IMR-90 (cell line): ENCODE measurements at regions not wholly inside any gene's neighbourhood (a gene's known extent, or its start where the extent isn't known, plus 50 kb on each side); places are given as distances from the start of the nearest gene placed in this dataset.

Experiments used
- ATAC-seq: fragments of 200-7000 bp; cut with Tn5 transposase; 2 replicates; pipeline ENCODE4 v1.9.1; 2020; ENCODE audit warnings: low read depth, mild to moderate bottlenecking, moderate library complexity
- BruUV-seq: library from RNA; stranded (reverse); fragments of 400-500 nt; replicated peaks from 2 replicates; lab custom pipeline; 2021; lab: Mats Ljungman, UMichigan
- CTCF ChIA-PET: fragments of 300-600 bp; formaldehyde crosslinking; extraction: SDS; loops from one replicate; lab custom pipeline; 2021; ENCODE audit warnings: antibody characterized with exemption; lab: Yijun Ruan, JAX
- POLR2A ChIA-PET: fragments of 300-600 bp; sonication (Branson Sonifier 250); formaldehyde crosslinking; loops from one replicate; lab custom pipeline; 2022; ENCODE audit warnings: antibody characterized with exemption; ENCODE audit not compliant: unreplicated experiment; lab: Charles Lee
- DNase-seq: peaks from one replicate; pipeline ENCODE4 v3.0.0; 2013
- H2AFZ ChIP-seq: replicated peaks from 2 replicates; pipeline ENCODE3; 2013; ENCODE audit warnings: low read length, mild to moderate bottlenecking; ENCODE audit not compliant: poor library complexity
- H2AK5ac ChIP-seq: 2 replicates; pipeline ENCODE4 v1.6.1; 2013; ENCODE audit warnings: low read depth, low read length, inconsistent platforms
- H2AK9ac ChIP-seq: replicated peaks from 2 replicates; pipeline ENCODE3; 2013; ENCODE audit warnings: mild to moderate bottlenecking, low read depth, low read length, moderate library complexity; ENCODE audit not compliant: poor library complexity
- H2BK120ac ChIP-seq: 2 replicates; pipeline ENCODE4 v1.6.1; 2013; ENCODE audit warnings: low read depth, low read length, inconsistent platforms
- H2BK15ac ChIP-seq: 3 replicates; pipeline ENCODE4 v1.6.1; 2013; ENCODE audit warnings: low read depth, low read length, inconsistent platforms
- H2BK20ac ChIP-seq: 2 replicates; pipeline ENCODE4 v1.6.1; 2013; ENCODE audit warnings: low read depth, mild to moderate bottlenecking, inconsistent platforms, low read length, moderate library complexity
- H2BK5ac ChIP-seq: 2 replicates; pipeline ENCODE4 v1.6.1; 2013; ENCODE audit warnings: mild to moderate bottlenecking, low read depth, low read length, inconsistent platforms; ENCODE audit not compliant: poor library complexity, severe bottlenecking
- H3K14ac ChIP-seq: replicated peaks from 2 replicates; pipeline ENCODE4 v1.6.1; 2013; ENCODE audit warnings: low read depth, low read length, inconsistent platforms
- H3K18ac ChIP-seq: 2 replicates; pipeline ENCODE4 v1.6.1; 2013; ENCODE audit warnings: low read depth, low read length, control low read depth
- H3K23ac ChIP-seq: 2 replicates; pipeline ENCODE4 v1.6.1; 2013; ENCODE audit warnings: low read depth, low read length, inconsistent platforms
- H3K27ac ChIP-seq: 2 replicates; pipeline ENCODE4 v1.5.1; 2013; ENCODE audit warnings: mild to moderate bottlenecking, control low read depth, low read length; ENCODE audit not compliant: insufficient read depth
- H3K27me3 ChIP-seq: 2 replicates; pipeline ENCODE4 v1.6.1; 2013; ENCODE audit warnings: low read length; ENCODE audit not compliant: control insufficient read depth, insufficient read depth
- H3K36me3 ChIP-seq: 2 replicates; pipeline ENCODE4 v1.6.1; 2013; ENCODE audit warnings: low read length, mixed read lengths; ENCODE audit not compliant: control insufficient read depth, insufficient read depth
- H3K4ac ChIP-seq: 2 replicates; pipeline ENCODE4 v1.6.1; 2013; ENCODE audit warnings: low read depth, low read length, inconsistent platforms
- H3K4me1 ChIP-seq: 2 replicates; pipeline ENCODE4 v1.6.1; 2013; ENCODE audit warnings: low read length, mixed read lengths; ENCODE audit not compliant: control insufficient read depth, insufficient read depth
- H3K4me2 ChIP-seq: 2 replicates; pipeline ENCODE4 v1.6.1; 2013; ENCODE audit warnings: low read depth, mild to moderate bottlenecking, control low read depth, low read length, moderate library complexity
- H3K4me3 ChIP-seq: 2 replicates; pipeline ENCODE4 v1.5.1; 2013; ENCODE audit warnings: low read depth, mild to moderate bottlenecking, control low read depth, low read length, moderate library complexity; ENCODE audit not compliant: insufficient read depth
- H3K56ac ChIP-seq: 2 replicates; pipeline ENCODE4 v1.6.1; 2013; ENCODE audit warnings: low read length, inconsistent platforms; ENCODE audit not compliant: insufficient read depth; ENCODE audit errors: extremely low read depth
- H3K79me1 ChIP-seq, 2 experiments: 2 replicates each; pipeline ENCODE4 v1.6.1; 2013; ENCODE audit warnings: low read length in 2 of 2, inconsistent platforms in 1 of 2, low read depth in 1 of 2
- H3K9ac ChIP-seq: 2 replicates; pipeline ENCODE4 v1.6.1; 2013; ENCODE audit warnings: low read depth, low read length, control low read depth
- H3K9me1 ChIP-seq: 2 replicates; pipeline ENCODE4 v1.6.1; 2013; ENCODE audit warnings: low read length, inconsistent platforms; ENCODE audit not compliant: insufficient read depth
- H3K9me3 ChIP-seq: 2 replicates; pipeline ENCODE4 v1.6.1; 2013; ENCODE audit warnings: low read length; ENCODE audit not compliant: control insufficient read depth, insufficient read depth
- H4K20me1 ChIP-seq: 2 replicates; pipeline ENCODE4 v1.6.1; 2013; ENCODE audit warnings: low read length, inconsistent platforms; ENCODE audit not compliant: insufficient read depth
- H4K5ac ChIP-seq: 2 replicates; pipeline ENCODE4 v1.6.1; 2013; ENCODE audit warnings: mild to moderate bottlenecking, low read depth, low read length, control low read depth
- H4K8ac ChIP-seq, 2 experiments: 2 replicates each; pipeline ENCODE4 v1.6.1; 2013; ENCODE audit warnings: low read depth in 2 of 2, low read length in 2 of 2, control low read depth in 1 of 2, inconsistent platforms in 1 of 2
- H4K91ac ChIP-seq: 2 replicates; pipeline ENCODE4 v1.6.1; 2013; ENCODE audit warnings: low read depth, low read length, inconsistent platforms; ENCODE audit not compliant: insufficient read depth
- CHD1 ChIP-seq: IDR thresholded peaks from 2 replicates; pipeline ENCODE4 v1.6.1; 2012; ENCODE audit warnings: low read depth, low read length, improper control_type of control experiment
- MXI1 ChIP-seq: IDR thresholded peaks from 2 replicates; pipeline ENCODE4 v1.6.1; 2012; ENCODE audit warnings: low read depth, mild to moderate bottlenecking, low read length, moderate library complexity, borderline replicate concordance
- NFE2L2 ChIP-seq: fragments of 150-350 bp; IDR thresholded peaks from 2 replicates; pipeline ENCODE4 v1.6.1; 2016; ENCODE audit warnings: low read depth, mild to moderate bottlenecking, low read length
- WGBS, 2 experiments: methylation state at CpG; one replicate each; pipeline versions ENCODE4 v1.1.5 to v1.1.7; 2013; ENCODE audit warnings: missing lambda C conversion rate in 2 of 2; ENCODE audit not compliant: insufficient read length in 1 of 2; ENCODE audit errors: extremely low coverage in 2 of 2; 5-methylcytosine and 5-hydroxymethylcytosine counted together
- dilution Hi-C: fragments of 300-500 bp; cut with HindIII; formaldehyde crosslinking; loops from one replicate; pipeline ENCODE4 v1.14.3; 2018; ENCODE audit warnings: low sequenced_read_pairs; ENCODE audit not compliant: unreplicated experiment
- in situ Hi-C: fragments of 300-500 bp; cut with MboI; formaldehyde crosslinking; loops from 3 replicates; pipeline ENCODE4 v1.14.3; 2019; ENCODE audit warnings: low sequenced_read_pairs, inconsistent platforms, mixed read lengths
- intact Hi-C: fragments of 100-400 bp; cut with micrococcal nuclease; formaldehyde crosslinking; loops from 2 replicates; pipeline ENCODE4 v1.10.0; 2022
- TF ChIP-seq, protein P1 (sequence below): fragments of 150-350 bp; IDR thresholded peaks from 2 replicates; pipeline ENCODE4 v1.6.1; 2017; ENCODE audit warnings: mild to moderate bottlenecking, antibody characterized with exemption, low read length, low read depth

DNA sequence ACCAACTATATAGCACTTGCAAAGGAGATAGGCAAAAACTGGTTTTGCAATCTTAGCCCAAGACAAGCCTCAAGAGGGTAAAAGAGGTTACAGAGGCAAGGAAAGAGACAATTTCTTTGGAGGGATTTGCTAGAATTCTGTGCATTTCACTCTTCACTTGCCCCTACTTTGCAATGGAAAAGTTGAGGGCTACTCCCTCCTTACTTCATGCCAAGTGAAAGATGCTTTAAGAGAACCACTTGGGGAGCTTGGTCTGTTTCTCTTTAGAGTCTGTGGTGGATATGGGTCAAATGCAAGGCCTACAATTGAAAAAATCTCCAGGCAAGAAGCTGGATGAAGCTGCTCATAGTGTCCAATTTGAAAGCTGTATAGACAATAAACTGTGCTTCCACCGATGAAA, 167.7 kb upstream of the DIO2 start:
- Histone ChIP-seq H3K4me3 (no peak overlapping the region), H2AK5ac (no peak overlapping the region), H4K8ac (no peak overlapping the region), H3K9me1 (no peaks in the 10 kb centered on the region), H3K23ac (no peak overlapping the region), H3K9me3 (no peaks in the 10 kb centered on the region), H3K9ac (no peak overlapping the region), H4K5ac (no peak overlapping the region), H4K91ac (no peak overlapping the region), H2BK120ac (no peak overlapping the region), H3K4ac (no peak overlapping the region), H3K36me3 (no peaks in the 10 kb centered on the region), H3K14ac (no peak overlapping the region), H2AK9ac (no peak overlapping the region), H4K20me1 (no peaks in the 10 kb centered on the region), H2BK5ac (no peak overlapping the region), H3K4me2 (no peak overlapping the region), H3K56ac (no peak overlapping the region), H3K27ac (no peak overlapping the region), H3K27me3 (no peaks in the 10 kb centered on the region), H3K79me1 (no peaks in the 10 kb centered on the region), H3K4me1 (no peaks in the 10 kb centered on the region), H3K18ac (no peak overlapping the region), H2AFZ (no peak overlapping the region), H2BK20ac (no peak overlapping the region), H2BK15ac (no peak overlapping the region)
- no TSS peak for BruUV-seq
- in situ Hi-C loops (no loop called here), dilution Hi-C loops (no loop called here), intact Hi-C loops (no loop called here)
- POLR2A ChIA-PET: interaction anchor here (0.7 kb wide), 1 partner anchor 27 kb away, joined by 3 read pairs; no protein-coding TSS in a partner anchor
- CTCF ChIA-PET: no interaction called here
- ATAC-seq (no peak), DNase-seq (no peak)
- WGBS, 2 experiments: no CpG with 5 or more reads among the region's 1 CpG
- TF ChIP-seq CHD1 (no peak), MXI1 (no peak), NFE2L2 (no peak)
- TF ChIP-seq, protein P1, sequence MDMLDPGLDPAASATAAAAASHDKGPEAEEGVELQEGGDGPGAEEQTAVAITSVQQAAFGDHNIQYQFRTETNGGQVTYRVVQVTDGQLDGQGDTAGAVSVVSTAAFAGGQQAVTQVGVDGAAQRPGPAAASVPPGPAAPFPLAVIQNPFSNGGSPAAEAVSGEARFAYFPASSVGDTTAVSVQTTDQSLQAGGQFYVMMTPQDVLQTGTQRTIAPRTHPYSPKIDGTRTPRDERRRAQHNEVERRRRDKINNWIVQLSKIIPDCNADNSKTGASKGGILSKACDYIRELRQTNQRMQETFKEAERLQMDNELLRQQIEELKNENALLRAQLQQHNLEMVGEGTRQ: no peak
